ENCODE measurements at regions not wholly inside any gene's neighbourhood (a gene's known extent, or its start where the extent isn't known, plus 50 kb on each side); places are given as distances from the start of the nearest gene placed in this dataset.

DNA sequence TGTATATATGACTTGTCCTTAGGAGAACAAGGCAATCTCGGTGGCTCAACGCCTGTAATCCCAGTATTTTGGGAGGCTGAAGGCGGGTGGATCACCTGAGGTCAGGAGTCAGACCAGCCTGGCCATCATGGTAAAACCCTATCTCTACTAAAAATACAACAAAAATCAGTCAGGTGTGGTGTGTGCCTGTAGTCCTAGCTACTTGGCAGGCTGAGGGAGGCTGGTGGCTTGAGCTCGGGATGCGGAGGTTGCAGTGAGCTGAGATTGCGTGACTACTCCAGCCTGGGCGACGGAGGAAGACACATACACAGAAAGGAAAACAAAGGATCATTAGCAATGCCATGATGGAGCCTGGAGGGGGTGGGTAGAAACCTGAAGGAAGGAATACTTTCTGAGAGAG is 166.6 kb upstream of the RREB1 start:
- no peak overlapping the region for H3T11ph ChIP-seq (ENCODE audit: low read length)

More for the DNA sequence above, 166.6 kb upstream of the RREB1 start:
- H3K56ac ChIP-seq (ENCODE audit: insufficient read length, low read depth, low read length) = no peak overlapping the region
- H4K5ac ChIP-seq (ENCODE audit: insufficient read length, low read depth, low read length) = no peak overlapping the region
- no peak overlapping the region for H2BK5ac ChIP-seq (ENCODE audit: insufficient read length, low read length)
- H3K23ac ChIP-seq (ENCODE audit: insufficient read length, low read depth, low read length) = no peak overlapping the region
- no peak overlapping the region for H4K91ac ChIP-seq (ENCODE audit: insufficient read length, low read depth, low read length)
- H3K4me2 ChIP-seq (ENCODE audit: insufficient read depth, insufficient read length, low read length) = no peak overlapping the region
- no peak overlapping the region for H4K8ac ChIP-seq (replicated peaks; ENCODE audit: insufficient read length, low read depth, low read length)
- no peaks in the 10 kb centered on the region for H3K23me2 ChIP-seq (ENCODE audit: insufficient read length, low read depth, low read length, poor library complexity, severe bottlenecking)
- peaks cover 3% of the 10 kb centered on the region; the same call in 1 of the 2 replicates for H3K27me3 Mint-ChIP-seq (ENCODE audit: low read depth)
- H2AK5ac ChIP-seq (ENCODE audit: insufficient read length, low read length) = no peak overlapping the region
- H3K14ac ChIP-seq (ENCODE audit: insufficient read depth, low read length) = no peak overlapping the region
- no peaks in the 10 kb centered on the region for H3K9me3 Mint-ChIP-seq
- H3K79me1 ChIP-seq (ENCODE audit: insufficient read depth, low read depth, low read length, poor library complexity, severe bottlenecking) = no peaks in the 10 kb centered on the region
- H2BK20ac ChIP-seq (ENCODE audit: low read depth, low read length, poor library complexity, severe bottlenecking) = no peak overlapping the region
- no peak overlapping the region for H3K4ac ChIP-seq (ENCODE audit: low read depth, low read length)
- no peak overlapping the region for H3K9ac ChIP-seq (ENCODE audit: extremely low read depth, insufficient read length, low read length)
- no peak overlapping the region for H3K27ac ChIP-seq (ENCODE audit: insufficient read length, low read depth, low read length)
- H3K27me3 ChIP-seq (ENCODE audit: insufficient read depth, low read length) = no peaks in the 10 kb centered on the region
- no peaks in the 10 kb centered on the region for H4K20me1 ChIP-seq (ENCODE audit: control insufficient read depth, insufficient read depth, insufficient read length)
- no peak overlapping the region for H3K18ac ChIP-seq (ENCODE audit: insufficient read length, low read depth, low read length)
- H3K4me1 Mint-ChIP-seq = peaks cover 0 to 11% of the 10 kb centered on the region in 2 experiments; a peak in 2 of 4 replicates
- no peaks in the 10 kb centered on the region for H3K79me2 ChIP-seq (ENCODE audit: insufficient read depth, low read length)
- no peaks in the 10 kb centered on the region for H3K36me3 Mint-ChIP-seq (ENCODE audit: insufficient read depth in 1 of 3, low read depth in 3 of 3)
- no peak overlapping the region for H2BK12ac ChIP-seq (ENCODE audit: insufficient read length, low read depth, low read length)
- no peak overlapping the region; a peak in 1 of 5 replicates for H3K4me3 Mint-ChIP-seq
- H3K9me3 ChIP-seq (ENCODE audit: control insufficient read depth, low read depth, low read length) = no peaks in the 10 kb centered on the region
- DNase-seq = no peak
- no peaks in the 10 kb centered on the region for H3K4me1 ChIP-seq (ENCODE audit: insufficient read depth, low read length)
- H3K27ac Mint-ChIP-seq = no peak overlapping the region
- no peak overlapping the region for H2AFZ ChIP-seq (ENCODE audit: low read length)
- TF ChIP-seq, protein P1, sequence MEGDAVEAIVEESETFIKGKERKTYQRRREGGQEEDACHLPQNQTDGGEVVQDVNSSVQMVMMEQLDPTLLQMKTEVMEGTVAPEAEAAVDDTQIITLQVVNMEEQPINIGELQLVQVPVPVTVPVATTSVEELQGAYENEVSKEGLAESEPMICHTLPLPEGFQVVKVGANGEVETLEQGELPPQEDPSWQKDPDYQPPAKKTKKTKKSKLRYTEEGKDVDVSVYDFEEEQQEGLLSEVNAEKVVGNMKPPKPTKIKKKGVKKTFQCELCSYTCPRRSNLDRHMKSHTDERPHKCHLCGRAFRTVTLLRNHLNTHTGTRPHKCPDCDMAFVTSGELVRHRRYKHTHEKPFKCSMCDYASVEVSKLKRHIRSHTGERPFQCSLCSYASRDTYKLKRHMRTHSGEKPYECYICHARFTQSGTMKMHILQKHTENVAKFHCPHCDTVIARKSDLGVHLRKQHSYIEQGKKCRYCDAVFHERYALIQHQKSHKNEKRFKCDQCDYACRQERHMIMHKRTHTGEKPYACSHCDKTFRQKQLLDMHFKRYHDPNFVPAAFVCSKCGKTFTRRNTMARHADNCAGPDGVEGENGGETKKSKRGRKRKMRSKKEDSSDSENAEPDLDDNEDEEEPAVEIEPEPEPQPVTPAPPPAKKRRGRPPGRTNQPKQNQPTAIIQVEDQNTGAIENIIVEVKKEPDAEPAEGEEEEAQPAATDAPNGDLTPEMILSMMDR (conservative IDR thresholded peaks at IDR 0.05) = no peak
- no peak overlapping the region for H2BK15ac ChIP-seq (ENCODE audit: low read depth, low read length)
- WGBS (ENCODE audit: extremely low coverage, insufficient read length, low lambda C conversion rate) = no CpG with 5 or more reads among the region's 8 CpGs
- no peak overlapping the region for H2BK120ac ChIP-seq (ENCODE audit: low read depth, low read length, poor library complexity, severe bottlenecking)
